DMS79 treated with DMSO at 0.1 percent for 48 hours (cell line): ENCODE measurements at regions not wholly inside any gene's neighbourhood (a gene's known extent, or its start where the extent isn't known, plus 50 kb on each side); places are given as distances from the start of the nearest gene placed in this dataset.
"Not testable (repeated sequence)": the region's sequence is repeated elsewhere in the genome, so short reads cannot be mapped to it uniquely, and the experiment has no call there.

Source experiments
- DNase-seq: peaks from one replicate; lab custom pipeline; 2025; lab: John Stamatoyannopoulos, UW

DNA sequence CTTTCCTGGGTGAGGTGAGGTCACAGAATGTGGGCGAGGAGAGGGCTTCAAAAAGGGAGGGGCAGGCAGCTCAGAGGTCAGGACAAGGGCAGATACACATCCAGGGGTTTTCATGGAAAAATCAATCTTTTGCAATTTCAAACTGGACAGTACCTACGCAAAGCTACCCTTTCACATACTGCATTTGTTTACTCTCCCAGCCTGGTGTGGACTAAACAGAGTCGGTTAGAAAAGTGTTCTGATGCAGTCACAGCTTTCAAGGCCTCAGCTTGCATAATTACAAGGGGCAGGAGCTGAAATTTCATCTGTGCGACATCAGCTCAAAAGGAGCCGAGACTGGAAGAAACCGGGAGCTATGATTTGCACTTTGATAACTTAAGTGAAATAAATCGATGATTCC, 351.8 kb downstream of the TEX29 start:
- not testable (repeated sequence) for DNase-seq

- DNase-seq: not testable (repeated sequence)
These were observed 357.9 kb downstream of the TEX29 start for GRCh38 chr13:111678120-111678882.

- not testable (repeated sequence) for DNase-seq
These were observed 359.2 kb downstream of the TEX29 start for GRCh38 chr13:111679645-111680044.

- not testable (repeated sequence) for DNase-seq
These were observed 359.7 kb downstream of the TEX29 start for GRCh38 chr13:111680100-111680499.

GRCh38 chr13:111692028-111692427, 371.6 kb downstream of the TEX29 start:
- DNase-seq: not testable (repeated sequence)

- DNase-seq: not testable (repeated sequence)
These were observed 370.8 kb upstream of the SOX1 start for GRCh38 chr13:111696121-111696520.

GRCh38 chr13:111702059-111702458, 364.9 kb upstream of the SOX1 start:
- DNase-seq: not testable (repeated sequence)
